ENCODE measurements at regions not wholly inside any gene's neighbourhood (a gene's known extent, or its start where the extent isn't known, plus 50 kb on each side); places are given as distances from the start of the nearest gene placed in this dataset.

- no peak overlapping the region for H3K4ac ChIP-seq (replicated peaks; ENCODE audit: insufficient read length, low read depth, low read length)
- CTCF ChIA-PET (ENCODE audit: partially characterized antibody), result no interaction called here
- no peak overlapping the region for H3K9ac ChIP-seq (replicated peaks in 1 of 4; ENCODE audit: extremely low read depth in 1 of 4, low read depth in 3 of 4, low read length in 3 of 4)
- H3K79me1 ChIP-seq (ENCODE audit: low read depth, low read length), result no peaks in the 10 kb centered on the region
- H3K18ac ChIP-seq (ENCODE audit: extremely low read depth, low read length), result no peak overlapping the region
- POLR2A ChIA-PET (ENCODE audit: partially characterized antibody), result no interaction called here
- no peaks in the 10 kb centered on the region; a peak in 1 of 4 replicates for H3K9me3 ChIP-seq (ENCODE audit: insufficient read depth in 2 of 2, low read depth in 1 of 2, low read length in 1 of 2)
- H2BK15ac ChIP-seq (ENCODE audit: low read length), result no peak overlapping the region
- WGBS, 2 experiments (ENCODE audit: extremely low coverage in 1 of 2, insufficient coverage in 1 of 2, insufficient read length in 1 of 2, insufficient replicate concordance in 2 of 2, low coverage in 1 of 2, low lambda C conversion rate in 2 of 2, missing lambda C conversion rate in 1 of 2), result 96% methylated on average over 2 of the region's 2 CpGs; no CpG with 5 or more reads in 1 of the 2 experiments
- no peaks in the 10 kb centered on the region for H3K79me2 ChIP-seq (ENCODE audit: control insufficient read depth in 1 of 2, insufficient read depth in 2 of 2, low read length in 2 of 2)
- no peak overlapping the region for H2BK12ac ChIP-seq (ENCODE audit: low read depth, low read length)
- no peak overlapping the region for H3K14ac ChIP-seq (ENCODE audit: insufficient read length)
- no peaks in the 10 kb centered on the region for H4K20me1 ChIP-seq (replicated peaks in 1 of 2; ENCODE audit: control insufficient read depth in 1 of 2, insufficient read depth in 2 of 2, low read length in 2 of 2)
- no peak overlapping the region for H3K23ac ChIP-seq (ENCODE audit: insufficient read length)
- H2AFZ ChIP-seq (ENCODE audit: low read length), result no peak overlapping the region
- H3K27ac ChIP-seq (ENCODE audit: low read depth, low read length), result no peak overlapping the region
- no peaks in the 10 kb centered on the region for H3K23me2 ChIP-seq (ENCODE audit: low read depth, low read length)
- no peaks in the 10 kb centered on the region for H3K36me3 ChIP-seq (ENCODE audit: control insufficient read depth in 2 of 4, insufficient read depth in 4 of 4, low read length in 3 of 4)
- no peak overlapping the region for H2BK5ac ChIP-seq (ENCODE audit: low read depth, low read length)
- DNase-seq (ENCODE audit: low read depth in 1 of 2, low spot score in 2 of 2) (no peak), FAIRE-seq (no peak)
- H2BK120ac ChIP-seq (replicated peaks; ENCODE audit: low read depth, low read length), result no peak overlapping the region
- no peak for TF ChIP-seq KDM5A (IDR thresholded peaks at IDR 0.05; ENCODE audit: low read length)
- TF ChIP-seq E2F6 (IDR thresholded peaks at IDR 0.05), result no peak
- no peak for TF ChIP-seq MAFK (IDR thresholded peaks at IDR 0.05; ENCODE audit: low read depth, low read length)
- no peak for TF ChIP-seq SIX5 (IDR thresholded peaks at IDR 0.05; ENCODE audit: low read depth, low read length)
- no peak for TF ChIP-seq ATF3 (IDR thresholded peaks at IDR 0.05; ENCODE audit: insufficient read depth, low read depth, low read length)
- TF ChIP-seq EGR1 (IDR thresholded peaks at IDR 0.05; ENCODE audit: borderline replicate concordance, low read depth, low read length), result no peak
- no peak for TF ChIP-seq CHD2 (IDR thresholded peaks at IDR 0.05; ENCODE audit: low read length)
- TF ChIP-seq NRF1 (IDR thresholded peaks at IDR 0.05; ENCODE audit: low read depth, low read length), result no peak
- TF ChIP-seq FOSL1 (IDR thresholded peaks at IDR 0.05; ENCODE audit: insufficient read depth, low read depth, low read length), result no peak
- no peak for TF ChIP-seq CEBPB (IDR thresholded peaks at IDR 0.05; ENCODE audit: low read depth, low read length)
- no peak for TF ChIP-seq EZH2 (IDR thresholded peaks at IDR 0.05; ENCODE audit: low read depth, low read length, severe bottlenecking)
- no peak for TF ChIP-seq POLR2A (IDR thresholded peaks at IDR 0.05; ENCODE audit: control extremely low read depth in 1 of 2, low read depth in 2 of 2, low read length in 2 of 2)
- no peak for TF ChIP-seq GABPA (IDR thresholded peaks at IDR 0.05; ENCODE audit: borderline replicate concordance, insufficient read depth, low read length)
- no peak for TF ChIP-seq SP4 (IDR thresholded peaks at IDR 0.05; ENCODE audit: low read length)
- TF ChIP-seq RXRA (IDR thresholded peaks at IDR 0.05; ENCODE audit: insufficient read depth, low read depth, low read length), result no peak
- TF ChIP-seq BRCA1 (IDR thresholded peaks at IDR 0.05; ENCODE audit: low read depth, low read length), result no peak
- H4K91ac ChIP-seq (replicated peaks; ENCODE audit: insufficient read length, low read length), result no peak overlapping the region
- H3K4me3 ChIP-seq (ENCODE audit: extremely low read depth in 1 of 4, insufficient read depth in 2 of 4, low read depth in 3 of 4, low read length in 4 of 4), result no peak overlapping the region
- H2AK5ac ChIP-seq (ENCODE audit: low read depth, low read length), result no peak overlapping the region
- no peaks in the 10 kb centered on the region for H3K27me3 ChIP-seq (replicated peaks in 1 of 4; ENCODE audit: control insufficient read depth in 3 of 4, extremely low read depth in 1 of 4, insufficient read depth in 3 of 4, low read length in 3 of 4)
- no peak overlapping the region for H3K56ac ChIP-seq (replicated peaks; ENCODE audit: insufficient read length, low read depth, low read length)
- no peak overlapping the region for H3K4me2 ChIP-seq (ENCODE audit: insufficient read depth in 1 of 2, low read depth in 2 of 2, low read length in 2 of 2)
- H4K5ac ChIP-seq (ENCODE audit: insufficient read length, low read depth, low read length), result no peak overlapping the region
- no peak overlapping the region for H4K8ac ChIP-seq (ENCODE audit: extremely low read depth, insufficient read depth, low read length)
- H2BK20ac ChIP-seq (ENCODE audit: low read length), result no peak overlapping the region
- H3K4me1 ChIP-seq (replicated peaks in 1 of 4; ENCODE audit: control insufficient read depth in 3 of 4, insufficient read depth in 4 of 4, low read length in 3 of 4), result no peaks in the 10 kb centered on the region
Observed at GRCh38 chr21:22115746-22116145, 1117.5 kb downstream of the NCAM2 start.

Data from H1 (cell line).